EH (cell line): ENCODE measurements at regions not wholly inside any gene's neighbourhood (a gene's known extent, or its start where the extent isn't known, plus 50 kb on each side); places are given as distances from the start of the nearest gene placed in this dataset.

Experiments
- DNase-seq: peaks from one replicate; pipeline ENCODE4 v3.0.0-alpha.2; 2015; ENCODE audit warnings: low read depth

DNA sequence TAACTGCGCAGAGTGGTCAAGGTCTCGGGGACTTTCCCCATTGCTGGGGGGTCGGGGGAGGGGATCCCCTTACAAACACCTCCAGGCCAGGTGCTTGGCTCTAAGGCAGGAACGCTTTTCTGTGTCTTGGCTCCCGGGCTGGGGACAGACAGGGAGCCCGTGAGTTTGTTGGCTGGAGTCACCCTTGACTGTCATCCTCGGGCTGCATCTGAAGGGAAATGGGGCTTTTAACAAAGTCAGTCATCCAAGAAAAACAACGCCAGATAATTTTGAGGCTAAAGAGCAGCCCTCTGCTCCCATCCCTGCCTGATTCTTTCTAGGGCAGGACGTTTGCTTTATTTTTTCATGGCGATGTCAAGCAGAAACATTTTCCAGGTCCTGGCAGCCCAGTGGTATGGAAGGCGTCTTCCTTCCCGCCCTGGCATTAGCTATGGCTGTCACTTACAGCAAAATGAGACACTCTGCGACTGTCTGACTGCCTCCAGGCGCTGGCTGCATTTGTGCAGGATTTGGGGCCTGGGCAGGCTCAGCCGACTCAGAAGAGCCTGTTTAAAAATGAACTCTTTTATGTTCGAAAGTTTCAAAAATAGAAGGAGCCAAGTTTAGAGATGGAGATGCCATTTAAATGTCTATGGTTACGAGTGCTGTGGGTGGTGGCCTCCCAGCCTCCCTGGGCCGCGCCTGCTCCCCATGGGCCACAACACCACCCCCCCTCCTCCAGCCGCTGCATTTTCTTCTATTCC lies 54.7 kb upstream of the TNS3 start:
- DNase-seq: peak; percentile 56

DNA sequence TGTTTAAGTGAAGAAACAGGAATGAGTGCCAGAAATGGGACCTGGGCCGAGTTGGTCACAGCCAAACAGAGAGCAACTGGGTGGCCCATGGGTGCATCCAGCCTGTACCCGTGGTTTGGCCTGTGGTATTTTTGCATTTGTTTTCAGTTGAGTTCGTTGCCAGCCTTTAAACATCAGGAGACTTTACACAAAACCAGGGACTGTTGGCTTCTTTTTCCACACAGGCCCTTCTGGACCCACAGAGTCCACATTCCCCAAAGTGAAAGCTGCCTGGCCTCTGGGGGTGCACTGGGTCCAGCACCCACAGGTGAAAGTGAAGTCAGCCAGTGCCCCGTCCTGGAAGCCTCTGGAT lies 54.1 kb upstream of the TNS3 start:
- no peak for DNase-seq

DNA sequence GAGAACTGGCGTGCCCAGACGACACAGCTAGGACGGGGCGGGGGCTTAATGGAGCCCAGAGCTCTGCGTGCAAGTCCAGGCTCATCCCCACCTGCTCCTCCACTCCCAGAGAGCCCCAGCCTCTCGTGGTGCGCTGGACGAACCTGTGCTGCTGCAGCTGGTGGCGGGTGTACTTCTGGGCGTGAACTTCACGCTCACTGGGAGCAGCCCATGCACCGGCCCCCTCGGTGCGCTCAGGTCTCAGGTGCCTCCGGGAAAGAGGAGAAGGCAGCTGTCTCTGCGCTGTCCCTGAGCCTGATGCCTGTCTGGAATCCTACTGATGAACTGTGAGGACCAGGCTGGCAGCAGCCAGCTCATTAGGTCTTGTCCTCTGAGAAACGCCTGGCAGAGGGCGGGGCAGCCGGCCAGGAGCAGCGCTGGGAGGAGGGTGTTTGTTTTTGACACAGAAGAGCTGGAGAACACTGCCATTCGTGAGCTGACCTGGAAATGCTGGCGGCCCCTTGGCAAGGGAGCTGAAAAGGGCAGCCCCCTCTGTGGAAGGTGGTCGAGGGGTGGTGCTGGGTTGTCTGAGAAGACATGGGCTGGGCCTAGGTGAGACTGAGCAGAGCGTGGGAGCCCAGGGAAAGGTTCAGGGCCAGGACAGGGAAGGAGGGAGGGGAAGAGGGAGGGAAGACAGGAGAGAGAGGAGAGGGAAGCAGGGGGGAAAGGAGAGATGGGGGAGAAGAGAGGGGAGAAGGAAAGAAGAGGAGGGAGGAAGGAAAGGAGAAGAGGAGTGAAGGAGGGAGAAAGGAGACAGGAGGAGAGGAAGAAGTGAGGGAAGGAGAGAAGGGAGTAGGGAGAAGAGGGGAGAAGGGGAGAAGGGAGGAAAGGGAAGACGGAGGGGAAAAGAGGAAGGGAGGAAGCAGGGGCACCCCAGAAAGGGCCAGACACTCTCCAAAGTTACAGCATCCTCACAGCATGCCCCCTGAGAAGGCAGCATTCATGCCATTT lies 53.5 kb upstream of the TNS3 start:
- DNase-seq: peak; percentile 50

DNA sequence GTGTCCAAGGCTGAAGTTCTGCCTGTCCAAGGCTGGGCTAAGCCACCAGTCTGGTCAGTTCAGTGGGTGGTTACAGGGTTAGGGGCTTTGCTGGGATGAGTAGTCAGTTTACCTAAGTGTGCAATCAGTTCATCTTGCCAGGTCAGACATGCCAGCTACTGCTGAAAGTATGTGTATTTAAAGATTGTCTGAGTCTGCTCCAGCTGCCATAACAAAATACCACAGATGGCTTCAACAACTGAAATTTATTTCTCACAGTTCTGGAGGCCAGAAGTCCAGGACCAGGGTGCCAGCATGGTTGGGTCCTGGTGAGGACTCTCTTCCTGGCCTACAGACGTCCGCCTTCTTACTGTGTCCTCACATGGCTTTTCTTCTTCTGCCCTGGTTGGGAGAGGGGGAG lies 52.4 kb upstream of the TNS3 start:
- DNase-seq: peak; percentile 72

DNA sequence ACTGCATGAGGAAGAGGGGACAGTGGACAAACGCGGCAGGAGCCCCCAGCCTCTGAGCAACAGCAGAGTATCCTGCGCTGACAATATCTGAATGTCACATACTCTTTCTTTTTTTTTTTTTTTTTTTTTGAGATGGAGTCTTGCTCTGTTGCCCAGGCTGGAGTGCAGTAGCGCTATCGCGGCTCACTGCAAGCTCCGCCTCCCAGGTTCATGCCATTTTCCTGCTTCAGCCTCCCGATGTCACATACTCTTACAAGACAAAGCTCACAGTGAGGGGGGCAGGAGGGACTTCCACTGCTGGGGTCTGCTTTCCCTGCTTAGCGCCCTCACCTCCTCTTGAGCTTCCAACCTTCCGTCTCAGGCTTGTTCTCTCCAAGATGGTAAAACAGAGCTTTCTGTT lies 51.2 kb upstream of the TNS3 start:
- DNase-seq: no peak
